NCI-H1092 treated with DMSO at 0.1 percent for 48 hours (cell line): ENCODE measurements at regions not wholly inside any gene's neighbourhood (a gene's known extent, or its start where the extent isn't known, plus 50 kb on each side); places are given as distances from the start of the nearest gene placed in this dataset.
A peak's percentile ranks its signal among the peaks of the same experiment; 100 is the strongest.

Source experiments
- DNase-seq: peaks from one replicate; lab custom pipeline; 2025; lab: John Stamatoyannopoulos, UW

DNA sequence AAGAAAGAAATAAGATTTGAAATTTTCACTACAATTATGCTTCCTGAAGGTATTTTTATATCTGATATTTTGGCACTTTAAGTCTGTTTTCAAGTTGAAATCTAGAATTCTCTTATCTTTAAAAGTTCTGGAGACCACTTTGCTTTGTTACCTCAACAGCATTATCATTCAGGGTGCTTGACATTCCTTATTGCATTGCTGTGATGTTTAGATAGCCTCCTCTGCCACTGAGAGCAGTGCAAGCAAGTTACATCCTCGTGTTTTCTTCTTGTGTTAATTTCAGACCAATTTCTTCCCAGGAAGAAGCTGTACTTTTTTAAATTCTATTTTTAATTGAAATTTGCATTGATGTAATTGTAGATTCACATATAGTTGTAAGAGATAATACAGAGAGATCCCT is 333.9 kb upstream of the KIRREL3 start:
- DNase-seq = no peak

GRCh38 chr11:127332896-127333295 is 332.3 kb upstream of the KIRREL3 start:
- no peak for DNase-seq

- no peak for DNase-seq
Measured at GRCh38 chr11:127330044-127330443, 329.5 kb upstream of the KIRREL3 start.

GRCh38 chr11:127308291-127308690 is 307.7 kb upstream of the KIRREL3 start:
- no peak for DNase-seq

- DNase-seq = no peak
Measured at GRCh38 chr11:127307700-127308099, 307.1 kb upstream of the KIRREL3 start.

DNA sequence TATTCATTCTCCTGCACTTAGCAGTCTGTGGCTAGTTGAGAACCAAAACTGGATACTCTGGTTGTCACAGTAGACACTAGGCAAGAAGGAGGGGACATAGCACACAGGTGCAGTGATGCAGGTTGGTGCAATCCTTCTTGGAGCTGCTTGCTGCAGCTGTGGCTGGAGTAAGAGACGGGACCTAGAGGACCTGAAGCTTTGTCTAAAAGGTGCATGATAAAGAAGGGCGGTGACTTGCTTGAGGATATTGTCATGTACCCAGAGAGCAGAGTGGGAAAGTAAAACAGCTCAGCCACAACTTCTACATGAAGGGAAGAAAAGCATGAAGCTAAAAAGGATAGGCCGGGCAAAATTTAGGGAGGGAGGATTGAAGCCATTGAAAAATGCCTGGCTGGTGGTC is 304.1 kb upstream of the KIRREL3 start:
- no peak for DNase-seq

DNA sequence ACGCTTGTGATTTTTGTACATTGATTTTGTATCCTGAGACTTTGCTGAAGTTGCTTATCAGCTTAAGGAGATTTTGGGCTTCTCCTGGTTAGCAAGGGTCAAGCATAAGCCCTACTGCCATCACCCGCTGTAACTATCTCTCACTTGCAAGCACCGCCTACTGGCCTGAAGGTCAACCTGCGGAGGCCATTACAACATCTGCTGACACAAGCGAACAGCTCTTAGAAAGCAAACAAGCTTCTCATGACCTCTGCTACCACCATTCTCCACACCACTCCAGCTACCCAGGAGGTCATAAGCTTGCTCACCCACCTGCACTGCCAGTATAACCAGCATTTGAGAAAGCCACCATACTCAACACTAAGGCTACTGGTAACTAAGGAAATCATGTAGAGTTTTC is 288.4 kb upstream of the KIRREL3 start:
- no peak for DNase-seq

DNA sequence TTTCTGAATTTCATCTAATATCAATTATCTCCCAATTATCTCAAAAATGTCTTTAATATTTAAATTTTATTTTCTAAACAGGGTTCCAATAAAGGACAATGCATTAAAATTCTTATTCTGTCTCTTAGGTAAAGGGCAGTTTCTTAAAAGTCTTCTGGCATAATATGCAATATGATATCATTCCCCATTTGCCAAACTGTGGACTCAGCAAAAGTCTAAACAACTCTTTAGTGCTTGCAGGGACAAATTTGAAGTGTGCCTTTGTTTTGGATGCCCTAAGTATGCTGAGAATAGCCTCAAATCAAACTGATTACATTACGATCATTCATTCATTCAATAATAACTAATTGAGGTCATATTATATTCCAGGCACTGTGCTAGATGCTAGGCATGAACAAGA is 281.0 kb upstream of the KIRREL3 start:
- DNase-seq = no peak

DNA sequence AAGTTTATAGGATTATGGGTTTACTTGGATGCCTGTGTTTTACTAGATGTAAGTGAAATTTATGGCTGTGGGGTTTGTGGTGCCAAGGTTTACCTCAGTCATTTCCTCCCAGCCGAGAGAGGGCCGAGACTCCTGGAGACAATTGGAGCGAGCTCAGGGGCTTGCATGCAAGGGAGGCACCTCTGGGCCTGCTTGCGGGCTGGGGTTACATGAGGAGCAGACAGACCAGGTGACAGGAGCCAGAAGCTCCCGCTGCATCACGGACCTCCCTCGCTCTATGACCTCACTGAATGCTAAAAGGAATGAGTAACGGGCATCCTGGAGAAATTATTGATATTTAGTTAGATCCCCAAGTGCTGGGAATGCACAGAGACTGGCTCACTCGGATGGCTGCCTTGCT is 275.2 kb upstream of the KIRREL3 start:
- DNase-seq = no peak

DNA sequence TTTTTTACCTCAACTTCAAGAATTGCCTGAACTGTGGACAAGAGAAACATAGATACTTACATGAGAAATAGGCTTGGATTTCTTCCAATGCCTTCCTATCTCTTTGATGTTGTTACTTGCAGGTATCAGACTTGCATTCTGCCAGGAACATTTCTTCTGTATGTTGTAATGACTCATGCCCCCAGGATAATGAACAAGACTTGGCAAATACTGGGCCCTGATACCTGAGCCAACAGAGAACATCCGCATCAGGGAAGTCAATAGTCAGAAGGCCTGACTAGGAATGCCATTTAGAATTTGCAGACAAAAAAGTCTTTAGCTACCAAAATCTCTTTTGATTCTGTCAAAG is 273.7 kb upstream of the KIRREL3 start:
- no peak for DNase-seq

DNA sequence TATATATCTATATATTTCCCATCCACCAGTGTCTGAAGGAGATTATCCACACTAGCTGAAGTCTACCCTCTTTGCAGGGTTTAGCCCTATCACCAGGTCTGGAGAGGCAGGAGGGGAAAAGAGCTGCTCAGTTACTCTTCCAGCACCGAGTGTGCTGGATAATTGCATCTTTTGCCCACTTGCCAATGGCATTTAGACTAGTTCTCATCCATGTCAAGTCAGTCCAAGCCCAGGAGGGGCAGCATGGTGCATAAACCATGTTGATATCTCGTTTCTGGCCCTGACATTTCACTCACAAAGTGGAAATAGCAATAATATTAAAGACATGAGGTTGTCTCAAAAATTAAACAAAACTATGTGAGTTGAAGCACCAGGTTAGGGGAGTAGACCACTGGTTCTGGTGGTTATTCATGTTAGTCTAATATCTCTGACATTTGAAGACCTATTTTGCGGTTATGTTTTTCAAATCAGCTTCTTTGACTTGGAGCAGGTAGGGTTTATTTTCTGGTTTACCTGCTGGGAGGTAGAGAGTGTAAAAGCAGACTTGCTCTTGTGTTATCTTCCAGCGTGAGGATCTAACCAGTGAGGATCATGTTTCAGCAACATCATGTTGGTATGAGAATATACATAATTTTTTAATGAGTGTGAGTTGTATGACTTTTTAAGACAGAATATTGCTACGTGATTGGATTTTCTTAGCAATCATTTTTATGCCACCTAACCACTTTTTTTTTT is 273.2 kb upstream of the KIRREL3 start:
- DNase-seq = no peak

DNA sequence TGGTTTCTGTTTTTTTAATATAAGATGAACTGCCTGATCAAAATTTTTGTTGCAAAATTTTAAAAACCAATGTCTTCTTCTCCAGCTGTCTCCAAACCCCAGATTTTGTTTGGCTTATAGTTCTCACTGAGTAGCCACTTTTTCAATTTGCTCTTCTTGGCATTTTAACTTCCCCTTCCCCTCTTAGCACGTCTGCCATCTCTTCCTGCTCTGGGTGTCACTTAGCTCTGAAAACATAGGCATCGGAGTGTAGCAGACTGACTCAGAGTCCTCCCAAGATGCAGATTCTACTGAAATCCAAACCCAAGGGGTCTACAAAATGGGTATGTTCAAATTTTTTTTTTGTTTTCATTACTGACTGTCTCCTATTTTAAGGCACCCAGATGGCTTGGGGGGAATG is 270.3 kb upstream of the KIRREL3 start:
- no peak for DNase-seq

- no peak for DNase-seq
Measured at GRCh38 chr11:127269911-127270310, 269.3 kb upstream of the KIRREL3 start.

- no peak for DNase-seq
Measured at GRCh38 chr11:127268932-127269331, 268.4 kb upstream of the KIRREL3 start.

GRCh38 chr11:127268521-127268920 is 268.0 kb upstream of the KIRREL3 start:
- DNase-seq = no peak

- DNase-seq = no peak
Measured at GRCh38 chr11:127259102-127259501, 258.5 kb upstream of the KIRREL3 start.

DNA sequence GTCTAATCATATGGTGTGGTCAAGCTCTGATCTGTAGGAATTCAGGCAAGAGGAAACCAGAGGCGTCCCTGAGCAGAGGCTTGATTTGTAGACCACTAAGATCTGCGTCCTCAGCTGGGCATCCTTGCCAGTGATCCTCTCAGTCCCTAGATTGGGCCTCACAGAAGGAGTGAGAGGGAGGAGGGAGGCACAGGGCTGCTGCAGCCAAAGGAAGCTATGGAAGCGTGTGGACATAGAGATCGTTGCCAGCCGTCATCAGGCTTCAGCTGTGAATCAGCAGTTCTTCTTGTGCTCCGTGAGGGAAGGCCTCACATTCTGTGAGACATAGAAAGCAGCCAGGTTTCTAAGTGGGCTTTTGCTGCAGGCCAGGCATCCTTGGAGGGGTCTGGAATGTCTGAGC is 254.6 kb upstream of the KIRREL3 start:
- no peak for DNase-seq

DNA sequence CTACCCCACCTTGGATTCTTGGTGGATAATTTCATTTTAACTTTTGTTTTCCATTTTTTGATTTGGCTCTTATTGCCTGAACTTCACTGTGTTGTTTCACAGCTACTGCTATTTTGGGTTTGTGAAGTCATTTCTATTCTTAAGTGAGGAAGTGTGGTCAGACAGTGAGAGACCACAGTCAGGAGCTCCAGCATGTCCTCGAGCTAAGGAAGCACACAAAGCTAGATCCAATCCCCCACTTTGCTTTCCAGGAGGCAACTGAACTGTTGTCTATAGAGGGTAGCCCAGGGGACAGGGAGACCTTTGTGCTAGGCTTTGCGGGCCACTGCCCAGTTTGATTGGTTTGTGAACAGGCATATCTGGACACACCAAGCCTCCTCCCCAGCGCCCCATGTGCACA is 251.8 kb upstream of the KIRREL3 start:
- no peak for DNase-seq

DNA sequence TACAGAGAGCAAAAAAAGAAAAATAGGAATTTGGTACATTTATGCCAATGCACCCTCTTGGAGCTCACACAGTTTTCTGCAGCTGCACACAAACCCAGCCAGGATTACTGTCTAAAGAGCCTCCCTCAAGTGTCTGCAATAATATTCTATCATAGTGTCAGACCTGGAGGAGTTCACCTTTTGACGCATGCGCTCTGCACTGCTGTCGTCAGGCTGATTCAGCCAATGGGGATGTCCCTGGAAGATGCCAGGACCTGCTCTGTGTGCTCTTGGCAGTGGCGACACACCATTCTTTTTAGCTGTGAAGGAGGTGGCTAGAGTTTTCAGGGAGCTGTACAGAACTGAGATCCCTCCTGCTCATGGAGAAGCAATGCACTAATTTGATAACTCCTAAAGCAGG is 249.0 kb upstream of the KIRREL3 start:
- no peak for DNase-seq

DNA sequence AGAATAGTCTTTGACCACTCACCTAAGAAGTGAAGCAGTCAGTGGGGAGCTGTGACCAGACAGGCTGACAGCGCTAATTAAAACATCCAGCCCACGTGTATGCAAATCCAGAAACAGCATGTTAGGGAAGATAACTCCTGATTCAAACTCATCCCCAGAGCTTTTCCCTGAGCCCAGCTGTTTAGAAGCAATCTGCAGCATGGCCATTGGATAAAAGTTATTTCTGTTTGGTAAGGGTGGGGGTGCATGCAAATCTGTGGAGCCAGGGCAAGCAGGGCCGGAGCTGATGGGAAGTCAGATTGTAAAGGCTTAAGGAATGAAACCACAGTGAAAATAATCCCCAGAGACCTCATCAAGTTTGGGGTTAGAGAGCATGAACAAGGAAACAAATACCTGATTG is 247.9 kb upstream of the KIRREL3 start:
- DNase-seq = no peak

DNA sequence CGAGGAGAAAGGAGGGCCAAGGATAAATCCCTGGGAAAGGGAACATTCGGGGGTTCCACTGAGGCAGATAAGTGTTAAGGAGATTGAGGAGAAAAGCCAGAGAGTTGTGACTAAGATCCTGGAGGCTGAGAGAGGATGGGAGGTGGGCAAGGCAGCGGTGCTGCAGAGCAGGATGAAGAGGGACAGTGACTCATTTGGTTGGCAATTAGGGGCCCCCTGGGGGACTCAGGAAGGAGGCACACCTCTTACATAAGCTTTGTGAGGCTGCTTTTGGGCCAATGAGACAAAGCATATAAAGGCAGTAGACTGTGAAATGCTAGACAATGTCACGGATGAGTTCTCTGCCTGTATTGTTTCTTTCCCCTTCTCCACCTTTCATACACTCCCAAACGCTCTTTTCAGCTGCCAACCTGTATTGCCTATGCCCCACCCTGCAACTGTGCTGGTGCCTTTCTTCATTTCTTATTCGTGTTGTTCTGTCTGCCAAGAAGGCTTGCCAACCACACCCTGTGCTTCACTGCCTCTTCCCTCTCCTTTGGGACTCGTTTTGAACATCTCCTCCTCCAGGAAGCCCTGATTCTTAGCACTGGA is 246.8 kb upstream of the KIRREL3 start:
- DNase-seq = peak; percentile 23

GRCh38 chr11:127242676-127243075 is 242.1 kb upstream of the KIRREL3 start:
- peak; percentile 35 for DNase-seq

GRCh38 chr11:127238321-127238720 is 237.8 kb upstream of the KIRREL3 start:
- no peak for DNase-seq

GRCh38 chr11:127236776-127237175 is 236.2 kb upstream of the KIRREL3 start:
- DNase-seq = no peak
